GM06990 (cell line): ENCODE measurements at regions not wholly inside any gene's neighbourhood (a gene's known extent, or its start where the extent isn't known, plus 50 kb on each side); places are given as distances from the start of the nearest gene placed in this dataset.
A peak's percentile ranks its signal among the peaks of the same experiment; 100 is the strongest.

Experiments used
- DNase-seq: peaks from one replicate; pipeline ENCODE4 v3.0.0-alpha.2; 2011; ENCODE audit not compliant: insufficient read length; ENCODE audit errors: extremely low read depth
- H3K27me3 ChIP-seq: replicated peaks from 2 replicates; pipeline ENCODE4 v1.6.0; 2011; ENCODE audit warnings: low read length; ENCODE audit not compliant: control insufficient read depth, insufficient read depth
- H3K36me3 ChIP-seq: 2 replicates; pipeline ENCODE4 v1.5.1; 2011; ENCODE audit warnings: low read length; ENCODE audit not compliant: control insufficient read depth, insufficient read depth
- H3K4me3 ChIP-seq: replicated peaks from 2 replicates; pipeline ENCODE4 v1.5.1; 2011; ENCODE audit warnings: low read depth, mild to moderate bottlenecking, control low read depth, low read length
- TF ChIP-seq, protein P1 (sequence below): IDR thresholded peaks from 2 replicates; pipeline ENCODE4 v1.5.1; 2011; ENCODE audit warnings: low read length, control low read depth, mild to moderate bottlenecking, inconsistent platforms; ENCODE audit not compliant: insufficient read depth, poor library complexity, severe bottlenecking

DNA sequence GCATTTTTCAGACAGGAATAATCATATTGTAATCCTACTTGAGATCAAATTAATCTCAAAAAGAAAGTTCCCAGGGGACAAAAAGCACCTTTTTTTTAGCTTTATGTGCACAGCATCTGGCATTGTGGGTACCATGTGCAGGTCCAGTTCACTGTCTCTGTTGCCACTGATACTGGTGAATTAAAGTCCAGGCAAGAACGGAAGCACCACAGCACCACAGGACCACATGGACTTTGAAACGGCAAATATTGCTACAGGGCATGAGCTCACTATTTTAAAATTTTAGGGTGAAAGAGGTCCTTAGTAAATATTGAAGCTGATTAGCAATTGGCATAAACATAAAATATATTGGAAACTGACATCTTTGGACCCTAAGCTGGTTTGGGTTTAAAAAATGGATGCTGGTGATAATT, 709.0 kb downstream of the EPM2A start:
- no peak for DNase-seq
- Histone ChIP-seq H3K4me3 (no peak overlapping the region), H3K36me3 (no peaks in the 10 kb centered on the region), H3K27me3 (no peaks in the 10 kb centered on the region)
- TF ChIP-seq, protein P1, sequence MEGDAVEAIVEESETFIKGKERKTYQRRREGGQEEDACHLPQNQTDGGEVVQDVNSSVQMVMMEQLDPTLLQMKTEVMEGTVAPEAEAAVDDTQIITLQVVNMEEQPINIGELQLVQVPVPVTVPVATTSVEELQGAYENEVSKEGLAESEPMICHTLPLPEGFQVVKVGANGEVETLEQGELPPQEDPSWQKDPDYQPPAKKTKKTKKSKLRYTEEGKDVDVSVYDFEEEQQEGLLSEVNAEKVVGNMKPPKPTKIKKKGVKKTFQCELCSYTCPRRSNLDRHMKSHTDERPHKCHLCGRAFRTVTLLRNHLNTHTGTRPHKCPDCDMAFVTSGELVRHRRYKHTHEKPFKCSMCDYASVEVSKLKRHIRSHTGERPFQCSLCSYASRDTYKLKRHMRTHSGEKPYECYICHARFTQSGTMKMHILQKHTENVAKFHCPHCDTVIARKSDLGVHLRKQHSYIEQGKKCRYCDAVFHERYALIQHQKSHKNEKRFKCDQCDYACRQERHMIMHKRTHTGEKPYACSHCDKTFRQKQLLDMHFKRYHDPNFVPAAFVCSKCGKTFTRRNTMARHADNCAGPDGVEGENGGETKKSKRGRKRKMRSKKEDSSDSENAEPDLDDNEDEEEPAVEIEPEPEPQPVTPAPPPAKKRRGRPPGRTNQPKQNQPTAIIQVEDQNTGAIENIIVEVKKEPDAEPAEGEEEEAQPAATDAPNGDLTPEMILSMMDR, result no peak

DNA sequence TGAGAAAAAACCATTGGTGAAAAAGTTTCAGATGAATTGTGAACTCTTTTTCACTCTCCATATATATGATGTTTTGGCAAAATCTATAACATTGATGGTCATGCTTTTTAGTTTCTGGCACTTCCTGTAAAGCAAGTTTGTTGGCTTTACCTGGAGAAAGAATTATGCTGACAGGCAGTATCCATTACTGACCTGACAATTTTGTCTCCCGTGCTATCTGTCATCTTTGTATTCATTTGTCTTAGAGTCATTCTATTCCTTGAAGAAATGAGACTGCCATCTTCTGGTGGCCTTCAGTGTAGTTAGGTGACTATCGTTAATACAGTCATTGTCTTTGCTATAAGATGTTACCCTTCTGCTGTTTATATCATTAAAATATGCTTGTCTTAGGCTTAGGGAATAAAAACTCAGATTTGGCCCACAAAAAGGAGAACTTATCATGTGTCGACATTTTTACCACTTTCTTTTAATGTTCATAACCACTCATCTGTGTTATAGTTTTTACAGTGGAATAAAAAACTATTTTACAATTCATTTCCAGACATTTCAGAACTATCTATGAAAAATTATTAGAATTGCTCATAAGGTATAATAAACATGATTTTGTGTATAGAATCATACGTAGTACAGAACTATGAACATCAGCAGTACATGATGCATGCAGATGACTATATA, 707.0 kb downstream of the EPM2A start:
- Histone ChIP-seq H3K4me3 (no peak overlapping the region), H3K27me3 (no peaks in the 10 kb centered on the region), H3K36me3 (no peaks in the 10 kb centered on the region)
- TF ChIP-seq, protein P1, result peak; percentile 56
- DNase-seq, result no peak

DNA sequence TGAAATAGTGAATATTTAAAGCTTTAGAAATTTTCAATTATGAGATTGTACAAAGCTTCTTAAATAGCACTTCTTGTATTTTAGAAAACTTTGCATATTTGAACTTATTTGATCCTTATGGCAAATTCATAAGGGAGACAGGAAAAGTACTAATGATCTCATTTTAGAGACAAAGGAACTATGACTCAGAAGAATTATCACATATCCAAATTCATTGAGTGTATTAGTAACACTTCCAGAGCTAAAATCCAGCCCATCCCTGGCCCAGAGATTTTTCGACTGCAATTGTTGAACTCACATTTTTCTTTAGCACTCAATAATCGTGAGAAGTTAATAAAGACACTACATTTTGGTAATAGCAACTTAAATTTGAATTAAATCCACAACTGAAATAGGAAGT, 704.3 kb downstream of the EPM2A start:
- Histone ChIP-seq H3K4me3 (no peak overlapping the region), H3K36me3 (no peaks in the 10 kb centered on the region), H3K27me3 (no peaks in the 10 kb centered on the region)
- TF ChIP-seq, protein P1, result no peak
- DNase-seq, result no peak

DNA sequence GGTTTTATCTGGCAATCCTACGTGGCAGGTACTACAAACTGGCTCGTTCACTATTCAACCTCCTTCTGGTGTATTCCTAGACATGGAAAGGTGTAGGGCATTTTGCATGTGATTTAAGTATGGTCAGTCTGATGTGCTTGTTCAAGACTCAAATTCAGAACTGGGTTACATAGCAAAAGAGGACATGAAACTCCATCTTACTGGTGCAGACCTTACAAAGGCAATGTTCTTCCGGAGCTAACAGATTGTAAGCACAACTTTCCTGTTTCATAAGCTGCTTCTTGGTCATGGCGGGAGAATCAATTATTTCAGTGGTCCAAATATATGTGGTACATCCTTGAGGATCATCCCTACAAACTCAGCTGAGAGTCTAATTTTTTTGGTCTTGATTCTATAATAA, 703.4 kb downstream of the EPM2A start:
- no peaks in the 10 kb centered on the region; the same call in 1 of the 2 replicates for H3K27me3 ChIP-seq
- no peak for DNase-seq
- TF ChIP-seq, protein P1, result no peak
- no peaks in the 10 kb centered on the region for H3K36me3 ChIP-seq
- H3K4me3 ChIP-seq, result no peak overlapping the region

DNA sequence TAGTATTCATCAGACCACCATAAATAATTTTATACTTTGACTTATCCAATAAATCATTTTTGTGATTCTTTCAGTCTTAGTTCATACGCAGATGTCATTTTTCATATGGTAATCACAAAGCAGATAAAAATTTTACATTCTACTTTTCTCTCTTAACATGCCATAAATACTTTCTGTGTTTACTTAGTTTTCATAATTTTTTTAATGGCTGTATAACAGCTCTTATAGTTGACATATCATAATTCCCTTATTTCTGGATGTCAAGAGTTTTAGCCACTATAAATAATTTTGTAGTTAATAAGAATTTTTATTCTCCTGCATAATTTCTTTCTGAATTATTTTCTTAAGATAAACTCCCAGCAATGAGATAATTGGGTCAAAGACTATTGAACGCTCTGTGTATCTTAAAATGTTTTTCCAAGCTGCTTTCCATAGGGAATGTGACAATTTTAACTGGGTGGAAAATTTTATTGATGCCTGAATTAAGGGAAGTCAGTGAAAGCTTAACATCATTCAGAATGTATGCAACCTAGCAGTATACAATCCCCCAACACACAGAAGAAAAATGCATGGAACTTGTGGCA, 702.7 kb downstream of the EPM2A start:
- TF ChIP-seq, protein P1, result no peak
- no peaks in the 10 kb centered on the region; the same call in 1 of the 2 replicates for H3K27me3 ChIP-seq
- H3K36me3 ChIP-seq, result no peaks in the 10 kb centered on the region
- H3K4me3 ChIP-seq, result no peak overlapping the region
- no peak for DNase-seq
